AG04450 (cell line): ENCODE measurements at regions not wholly inside any gene's neighbourhood (a gene's known extent, or its start where the extent isn't known, plus 50 kb on each side); places are given as distances from the start of the nearest gene placed in this dataset.

ENCODE experiments used
- CTCF ChIA-PET: fragments of 300-600, 350-600 bp; formaldehyde crosslinking; extraction: SDS; loops from one replicate; lab custom pipeline; 2022; ENCODE audit warnings: antibody characterized with exemption, inconsistent platforms; lab: Charles Lee
- POLR2A ChIA-PET: fragments of 350-600 bp; formaldehyde crosslinking; extraction: SDS; loops from one replicate; lab custom pipeline; 2021; ENCODE audit warnings: antibody characterized with exemption, inconsistent platforms; lab: Yijun Ruan, JAX
- DNase-seq: peaks from one replicate; pipeline ENCODE4 v3.0.0-alpha.2; 2011; ENCODE audit warnings: low read depth, low spot score
- H3K27ac ChIP-seq: one replicate; pipeline ENCODE4 v1.5.1; 2012; ENCODE audit warnings: low read depth, low read length, control low read depth
- H3K27me3 ChIP-seq: one replicate; pipeline ENCODE4 v1.6.0; 2012; ENCODE audit warnings: low read length; ENCODE audit not compliant: control insufficient read depth, insufficient read depth
- H3K4me3 ChIP-seq: 2 replicates; pipeline ENCODE4 v1.5.1; 2011; ENCODE audit warnings: mild to moderate bottlenecking, low read depth, low read length, control low read depth
- H3K9me3 ChIP-seq: 2 replicates; pipeline ENCODE4 v1.5.1; 2012; ENCODE audit warnings: low read length; ENCODE audit not compliant: control insufficient read depth, insufficient read depth
- CTCF ChIP-seq: IDR thresholded peaks from 2 replicates; pipeline ENCODE4 v1.5.1; 2011; ENCODE audit warnings: low read depth, low read length, control low read depth, inconsistent platforms

- TF ChIP-seq CTCF = no peak
- Histone ChIP-seq H3K27me3 (no peaks in the 10 kb centered on the region), H3K9me3 (peaks cover 8% of the 10 kb centered on the region), H3K4me3 (no peak overlapping the region), H3K27ac (no peak overlapping the region)
- no peak for DNase-seq
- ChIA-PET POLR2A (no interaction called here), CTCF (no interaction called here)
Observed at GRCh38 chr5:102089883-102090282, 206.2 kb downstream of the SLCO4C1 start.

GRCh38 chr5:102087906-102088305 is 208.2 kb downstream of the SLCO4C1 start:
- Histone ChIP-seq H3K27ac (no peak overlapping the region), H3K9me3 (peaks cover 8% of the 10 kb centered on the region), H3K4me3 (no peak overlapping the region), H3K27me3 (no peaks in the 10 kb centered on the region)
- TF ChIP-seq CTCF = no peak
- CTCF ChIA-PET = no interaction called here
- DNase-seq = no peak
- POLR2A ChIA-PET = no interaction called here

- ChIA-PET POLR2A (no interaction called here), CTCF (interaction anchor here (0.5 kb wide), 1 partner anchor 28 kb away, joined by 3 read pairs; no protein-coding TSS in a partner anchor)
- H3K27me3 ChIP-seq = no peaks in the 10 kb centered on the region
- no peak overlapping the region for H3K27ac ChIP-seq
- no peak overlapping the region for H3K4me3 ChIP-seq
- no peak for TF ChIP-seq CTCF
- peaks cover 17% of the 10 kb centered on the region for H3K9me3 ChIP-seq
- DNase-seq = no peak
Observed at GRCh38 chr5:102080288-102080687, 215.8 kb downstream of the SLCO4C1 start.

- peaks cover 17% of the 10 kb centered on the region for H3K9me3 ChIP-seq
- no peak for DNase-seq
- CTCF ChIA-PET = no interaction called here
- POLR2A ChIA-PET = no interaction called here
- no peak overlapping the region for H3K27ac ChIP-seq
- H3K4me3 ChIP-seq = no peak overlapping the region
- TF ChIP-seq CTCF = no peak
- no peaks in the 10 kb centered on the region for H3K27me3 ChIP-seq
Observed at GRCh38 chr5:102077920-102078319, 218.2 kb downstream of the SLCO4C1 start.

- Histone ChIP-seq H3K27ac (no peak overlapping the region), H3K9me3 (peaks cover 2% of the 10 kb centered on the region; the same call in 1 of the 2 replicates), H3K27me3 (no peaks in the 10 kb centered on the region), H3K4me3 (no peak overlapping the region)
- CTCF ChIA-PET = no interaction called here
- POLR2A ChIA-PET = no interaction called here
- no peak for TF ChIP-seq CTCF
- no peak for DNase-seq
Observed at GRCh38 chr5:102069974-102070373, 226.1 kb downstream of the SLCO4C1 start.
